ENCODE measurements at regions not wholly inside any gene's neighbourhood (a gene's known extent, or its start where the extent isn't known, plus 50 kb on each side); places are given as distances from the start of the nearest gene placed in this dataset.

DNA sequence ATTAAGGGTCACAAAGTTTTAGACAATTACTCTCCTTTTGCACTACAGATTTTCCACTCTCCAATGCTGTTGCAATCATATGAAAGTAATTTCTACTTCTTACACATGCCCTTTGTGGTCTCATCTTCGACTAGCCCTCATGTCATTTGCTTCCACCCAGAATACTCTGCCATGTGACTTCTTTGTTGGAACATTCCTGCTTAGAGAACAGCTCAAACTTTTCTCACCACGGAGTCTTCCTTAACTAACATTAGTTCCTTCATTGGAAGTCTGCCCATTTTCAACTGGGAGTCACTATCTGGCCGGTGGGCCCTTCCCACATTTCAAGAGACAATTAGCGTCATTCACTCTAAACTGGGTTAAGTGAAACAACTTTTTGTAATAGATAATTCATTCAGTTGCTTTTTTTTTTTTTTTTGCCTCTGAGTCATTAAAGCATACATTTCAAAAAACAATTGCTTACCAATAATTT, 142.6 kb upstream of the PALMD start (continued):
- TF ChIP-seq, protein P1, sequence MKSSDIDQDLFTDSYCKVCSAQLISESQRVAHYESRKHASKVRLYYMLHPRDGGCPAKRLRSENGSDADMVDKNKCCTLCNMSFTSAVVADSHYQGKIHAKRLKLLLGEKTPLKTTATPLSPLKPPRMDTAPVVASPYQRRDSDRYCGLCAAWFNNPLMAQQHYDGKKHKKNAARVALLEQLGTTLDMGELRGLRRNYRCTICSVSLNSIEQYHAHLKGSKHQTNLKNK (CRISPR knock-in tag; IDR thresholded peaks at IDR 0.05) = no peak
- TF ChIP-seq ZNF416 (CRISPR knock-in tag; IDR thresholded peaks at IDR 0.05) (no peak), EMX1 (CRISPR knock-in tag; IDR thresholded peaks at IDR 0.05) (no peak), TEAD4 (CRISPR knock-in tag; IDR thresholded peaks at IDR 0.05) (no peak), ATF3 (CRISPR knock-in tag; conservative IDR thresholded peaks at IDR 0.05) (no peak), HMGA2 (CRISPR knock-in tag; IDR thresholded peaks at IDR 0.05) (no peak), ERG (CRISPR knock-in tag; IDR thresholded peaks at IDR 0.05) (no peak), ZSCAN18 (CRISPR knock-in tag; IDR thresholded peaks at IDR 0.05) (no peak), HMGXB4 (CRISPR knock-in tag; IDR thresholded peaks at IDR 0.05) (no peak), ATF2 (CRISPR knock-in tag; IDR thresholded peaks at IDR 0.05; ENCODE audit: borderline replicate concordance, low read depth) (no peak), PRRX2 (CRISPR knock-in tag; IDR thresholded peaks at IDR 0.05) (no peak), ESRRA (CRISPR knock-in tag; IDR thresholded peaks at IDR 0.05; ENCODE audit: borderline replicate concordance) (no peak)

DNA sequence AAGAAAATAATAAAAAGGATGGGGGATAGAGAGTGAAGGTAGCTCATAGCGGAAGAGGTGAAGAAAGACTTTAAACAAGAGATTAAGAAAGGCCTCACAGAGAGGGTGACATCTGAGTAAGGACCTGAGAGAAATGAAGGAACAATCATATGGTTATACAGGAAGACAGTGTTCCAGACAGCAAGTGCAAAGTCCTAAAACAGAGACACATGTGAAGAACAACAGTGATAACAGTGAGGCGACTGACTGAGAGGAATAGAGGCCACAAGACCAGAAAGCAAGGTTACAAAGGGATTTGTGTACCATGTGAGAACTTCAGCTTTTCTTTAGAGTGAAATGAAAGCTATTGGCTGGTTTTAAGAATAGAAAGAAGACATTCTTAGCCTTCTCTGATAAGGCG, 141.6 kb upstream of the PALMD start:
- DNase-seq (ENCODE audit: low spot score) (no peak), ATAC-seq (no peak)
- Mint-ChIP-seq H3K27ac (no peak overlapping the region), H3K4me3 (no peak overlapping the region), H3K27me3 (ENCODE audit: low read depth) (peaks cover 3% of the 10 kb centered on the region; the same call in 1 of the 2 replicates), H3K36me3 (peaks cover 27% of the 10 kb centered on the region), H3K4me1 (no peaks in the 10 kb centered on the region), H3K9me3 (peaks cover 20% of the 10 kb centered on the region)
- POLR2A ChIA-PET = no interaction called here
- CTCF ChIA-PET = interaction anchor here (1.5 kb wide), 1 partner anchor 22 kb away, joined by 5 read pairs; no protein-coding TSS in a partner anchor
- TF ChIP-seq, protein P2, sequence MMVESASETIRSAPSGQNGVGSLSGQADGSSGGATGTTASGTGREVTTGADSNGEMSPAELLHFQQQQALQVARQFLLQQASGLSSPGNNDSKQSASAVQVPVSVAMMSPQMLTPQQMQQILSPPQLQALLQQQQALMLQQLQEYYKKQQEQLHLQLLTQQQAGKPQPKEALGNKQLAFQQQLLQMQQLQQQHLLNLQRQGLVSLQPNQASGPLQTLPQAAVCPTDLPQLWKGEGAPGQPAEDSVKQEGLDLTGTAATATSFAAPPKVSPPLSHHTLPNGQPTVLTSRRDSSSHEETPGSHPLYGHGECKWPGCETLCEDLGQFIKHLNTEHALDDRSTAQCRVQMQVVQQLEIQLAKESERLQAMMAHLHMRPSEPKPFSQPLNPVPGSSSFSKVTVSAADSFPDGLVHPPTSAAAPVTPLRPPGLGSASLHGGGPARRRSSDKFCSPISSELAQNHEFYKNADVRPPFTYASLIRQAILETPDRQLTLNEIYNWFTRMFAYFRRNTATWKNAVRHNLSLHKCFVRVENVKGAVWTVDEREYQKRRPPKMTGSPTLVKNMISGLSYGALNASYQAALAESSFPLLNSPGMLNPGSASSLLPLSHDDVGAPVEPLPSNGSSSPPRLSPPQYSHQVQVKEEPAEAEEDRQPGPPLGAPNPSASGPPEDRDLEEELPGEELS (CRISPR knock-in tag; IDR thresholded peaks at IDR 0.05) = no peak
- TF ChIP-seq E2F5 (CRISPR knock-in tag; IDR thresholded peaks at IDR 0.05) = no peak
- no peak for TF ChIP-seq EMX1 (CRISPR knock-in tag; IDR thresholded peaks at IDR 0.05)
- TF ChIP-seq ZNF317 (CRISPR knock-in tag; IDR thresholded peaks at IDR 0.05; ENCODE audit: borderline replicate concordance, low read depth) = no peak
- no peak for TF ChIP-seq TEAD4 (CRISPR knock-in tag; IDR thresholded peaks at IDR 0.05)
- TF ChIP-seq KAT7 (CRISPR knock-in tag; IDR thresholded peaks at IDR 0.05; ENCODE audit: borderline replicate concordance) = no peak
- no peak for TF ChIP-seq JAZF1 (CRISPR knock-in tag; IDR thresholded peaks at IDR 0.05)
- TF ChIP-seq AR (CRISPR knock-in tag; IDR thresholded peaks at IDR 0.05) = no peak
- no peak for TF ChIP-seq E2F4 (CRISPR knock-in tag; IDR thresholded peaks at IDR 0.05; ENCODE audit: borderline replicate concordance, low read depth)
- no peak for TF ChIP-seq ZBTB21 (CRISPR knock-in tag; IDR thresholded peaks at IDR 0.05; ENCODE audit: borderline replicate concordance)
- no peak for TF ChIP-seq IRF2 (CRISPR knock-in tag; IDR thresholded peaks at IDR 0.05; ENCODE audit: borderline replicate concordance, low read depth)
- TF ChIP-seq ZNF219 (CRISPR knock-in tag; IDR thresholded peaks at IDR 0.05; ENCODE audit: borderline replicate concordance) = no peak

All from WTC11 (cell line).